Astrocyte of the cerebellum (primary cell): ENCODE measurements at regions not wholly inside any gene's neighbourhood (a gene's known extent, or its start where the extent isn't known, plus 50 kb on each side); places are given as distances from the start of the nearest gene placed in this dataset.

Source experiments
- DNase-seq: peaks from one replicate; pipeline ENCODE4 v3.0.0-alpha.2; 2011; ENCODE audit warnings: low read depth
- H3K4me3 ChIP-seq: 2 replicates; pipeline ENCODE4 v1.5.1; 2011; ENCODE audit warnings: mild to moderate bottlenecking, low read depth, low read length, moderate library complexity
- CTCF ChIP-seq: IDR thresholded peaks from 2 replicates; pipeline ENCODE4 v1.5.1; 2012; ENCODE audit warnings: low read length, low read depth, moderate library complexity, mild to moderate bottlenecking; ENCODE audit errors: missing control alignments
- in situ Hi-C: cut with HindIII; loops from 2 replicates; pipeline ENCODE4 v1.10.0; 2017; ENCODE audit warnings: low sequenced_read_pairs

- no peak overlapping the region for H3K4me3 ChIP-seq
- no peak for TF ChIP-seq CTCF
- DNase-seq, result no peak
- in situ Hi-C loops, result no loop called here
Measured at GRCh38 chr3:150165396-150166094, 194.8 kb upstream of the PFN2 start.

GRCh38 chr3:150161011-150161410, 190.3 kb upstream of the PFN2 start:
- no peak for DNase-seq
- no peak overlapping the region for H3K4me3 ChIP-seq
- TF ChIP-seq CTCF, result no peak
- in situ Hi-C loops, result no loop called here

- in situ Hi-C loops, result no loop called here
- no peak for TF ChIP-seq CTCF
- DNase-seq, result no peak
Measured at GRCh38 chr3:150158943-150159625, 188.4 kb upstream of the PFN2 start.

GRCh38 chr3:150152567-150152966, 181.9 kb upstream of the PFN2 start:
- H3K4me3 ChIP-seq, result no peak overlapping the region
- TF ChIP-seq CTCF, result no peak
- in situ Hi-C loops, result no loop called here
- DNase-seq, result no peak

More at GRCh38 chr3:150158943-150159625, 188.4 kb upstream of the PFN2 start:
- no peak overlapping the region for H3K4me3 ChIP-seq

- no peak overlapping the region for H3K4me3 ChIP-seq
- TF ChIP-seq CTCF, result no peak
- in situ Hi-C loops, result no loop called here
- no peak for DNase-seq
Measured at GRCh38 chr3:150150633-150151032, 179.9 kb upstream of the PFN2 start.

GRCh38 chr3:150149651-150150051, 179.0 kb upstream of the PFN2 start:
- in situ Hi-C loops, result no loop called here
- H3K4me3 ChIP-seq, result no peak overlapping the region
- TF ChIP-seq CTCF, result no peak
- DNase-seq, result peak; percentile 18
